HepG2 (cell line): ENCODE measurements at regions not wholly inside any gene's neighbourhood (a gene's known extent, or its start where the extent isn't known, plus 50 kb on each side); places are given as distances from the start of the nearest gene placed in this dataset.

Source experiments
- ARNT ChIP-seq: fragments of 450-650 bp; IDR thresholded peaks from 2 replicates; pipeline ENCODE4 v1.6.1; 2017
- CBX1 ChIP-seq: IDR thresholded peaks from one replicate; pipeline ENCODE4 v1.6.1; 2016; ENCODE audit warnings: antibody characterized with exemption, low read depth
- EEA1 ChIP-seq: sonication (generic); formaldehyde crosslinking; IDR thresholded peaks from 2 replicates; pipeline ENCODE4 v1.5.1; 2020; ENCODE audit warnings: mild to moderate bottlenecking, missing genetic modification reagents, borderline replicate concordance
- HOXA7 ChIP-seq: sonication (generic); formaldehyde crosslinking; IDR thresholded peaks from 2 replicates; pipeline ENCODE4 v1.8.1; 2022; ENCODE audit warnings: mild to moderate bottlenecking, missing genetic modification reagents, moderate library complexity
- IKZF4 ChIP-seq: sonication (generic); formaldehyde crosslinking; IDR thresholded peaks from 2 replicates; pipeline ENCODE4 v1.5.1; 2020; ENCODE audit warnings: borderline replicate concordance, mild to moderate bottlenecking, low read depth, missing genetic modification reagents; ENCODE audit errors: not compliant biosample characterization
- RBAK ChIP-seq: sonication (generic); formaldehyde crosslinking; IDR thresholded peaks from 2 replicates; pipeline ENCODE4 v1.5.1; 2020; ENCODE audit warnings: mild to moderate bottlenecking, missing genetic modification reagents
- RBM22 ChIP-seq: fragments of 200-400 bp; formaldehyde crosslinking; optimal IDR thresholded peaks from 2 replicates; pipeline ENCODE3; 2017; ENCODE audit warnings: mild to moderate bottlenecking, low read length, moderate library complexity
- REL ChIP-seq: sonication (generic); formaldehyde crosslinking; conservative IDR thresholded peaks from 2 replicates; pipeline ENCODE4 v1.8.0; 2022; ENCODE audit warnings: mild to moderate bottlenecking, missing genetic modification reagents, moderate library complexity
- SKI ChIP-seq: fragments of 450-650 bp; IDR thresholded peaks from one replicate; pipeline ENCODE4 v1.6.1; 2018; ENCODE audit warnings: mild to moderate bottlenecking; ENCODE audit not compliant: partially characterized antibody
- SMARCE1 ChIP-seq: fragments of 450-650 bp; IDR thresholded peaks from 2 replicates; pipeline ENCODE4 v1.6.1; 2017; ENCODE audit warnings: borderline replicate concordance
- SRSF4 ChIP-seq: fragments of 200-400 bp; formaldehyde crosslinking; IDR thresholded peaks from one replicate; pipeline ENCODE4 v1.6.1; 2018; ENCODE audit warnings: mild to moderate bottlenecking, low read depth, low read length, moderate library complexity; ENCODE audit not compliant: poor library complexity, severe bottlenecking
- ZMYM2 ChIP-seq: sonication (generic); formaldehyde crosslinking; IDR thresholded peaks from 2 replicates; pipeline ENCODE4 v1.8.0; 2022; ENCODE audit warnings: mild to moderate bottlenecking, missing genetic modification reagents
- ZNF772 ChIP-seq: sonication (generic); formaldehyde crosslinking; IDR thresholded peaks from 2 replicates; pipeline ENCODE4 v1.5.0; 2020; ENCODE audit warnings: mild to moderate bottlenecking, missing genetic modification reagents
- ZSCAN9 ChIP-seq: IDR thresholded peaks from 2 replicates; pipeline ENCODE4 v1.6.1; 2016; ENCODE audit warnings: borderline replicate concordance
- TF ChIP-seq, protein P1 (sequence below): sonication (generic); IDR thresholded peaks from 2 replicates; pipeline ENCODE4 v1.6.1; 2016; ENCODE audit warnings: low read depth, borderline replicate concordance
- TF ChIP-seq, protein P2 (sequence below): sonication (generic); formaldehyde crosslinking; IDR thresholded peaks from 2 replicates; pipeline ENCODE4 v1.5.1; 2020; ENCODE audit warnings: missing genetic modification reagents, mild to moderate bottlenecking, borderline replicate concordance
- TF ChIP-seq, protein P3 (sequence below): sonication (generic); formaldehyde crosslinking; IDR thresholded peaks from 2 replicates; pipeline ENCODE4 v1.5.1; 2020; ENCODE audit warnings: missing genetic modification reagents, mild to moderate bottlenecking, borderline replicate concordance
- TF ChIP-seq, protein P4 (sequence below): sonication (generic); formaldehyde crosslinking; IDR thresholded peaks from 2 replicates; pipeline ENCODE4 v1.8.1; 2023; ENCODE audit warnings: mild to moderate bottlenecking, moderate library complexity, missing genetic modification reagents
- TF ChIP-seq, protein P5 (sequence below), 2 experiments: sonication (generic) in 1 of 2; formaldehyde crosslinking in 1 of 2; IDR thresholded peaks; 2 replicates each; pipeline versions ENCODE4 v1.4.0 to v1.6.1; 2018 to 2020; ENCODE audit warnings: missing genetic modification reagents in 2 of 2, borderline replicate concordance in 1 of 2, low read depth in 1 of 2, mild to moderate bottlenecking in 1 of 2, missing biosample characterization in 1 of 2

DNA sequence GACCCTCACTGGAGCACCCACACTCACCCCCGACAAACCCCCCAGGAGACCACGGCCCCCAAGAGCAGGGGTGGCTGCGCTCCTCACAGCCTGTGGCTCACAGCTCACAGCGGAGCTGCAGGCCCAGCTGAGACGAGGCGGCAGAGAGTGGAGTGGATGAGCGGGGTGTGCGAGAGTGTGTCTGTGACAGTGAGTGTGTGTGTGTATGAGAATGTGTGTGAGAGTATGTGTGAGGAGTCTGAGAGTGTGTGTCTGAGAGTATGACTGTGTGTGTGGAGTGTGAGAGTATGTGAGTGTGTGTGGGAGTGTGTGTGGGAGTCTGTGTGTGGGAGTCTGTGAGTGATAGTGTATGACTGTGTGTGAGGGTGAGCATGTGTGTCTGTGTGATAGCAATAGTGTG, 55.3 kb upstream of the ID2 start (continued):
- TF ChIP-seq, protein P1, sequence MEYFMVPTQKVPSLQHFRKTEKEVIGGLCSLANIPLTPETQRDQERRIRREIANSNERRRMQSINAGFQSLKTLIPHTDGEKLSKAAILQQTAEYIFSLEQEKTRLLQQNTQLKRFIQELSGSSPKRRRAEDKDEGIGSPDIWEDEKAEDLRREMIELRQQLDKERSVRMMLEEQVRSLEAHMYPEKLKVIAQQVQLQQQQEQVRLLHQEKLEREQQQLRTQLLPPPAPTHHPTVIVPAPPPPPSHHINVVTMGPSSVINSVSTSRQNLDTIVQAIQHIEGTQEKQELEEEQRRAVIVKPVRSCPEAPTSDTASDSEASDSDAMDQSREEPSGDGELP, result peak; percentile 14; the same call in 1 of the 2 replicates
- TF ChIP-seq REL (CRISPR knock-in tag) (0 out of 2 replicates have a peak, but pooled peaks have one; percentile 12), RBAK (no peak), ZMYM2 (CRISPR knock-in tag) (no peak), RBM22 (peak; percentile 28), ARNT (0 out of 2 replicates have a peak, but pooled peaks have one; percentile 32), ZNF772 (no peak), EEA1 (0 out of 2 replicates have a peak, but pooled peaks have one; percentile 25), IKZF4 (CRISPR knock-in tag) (no peak), SRSF4 (no peak), SKI (peak; percentile 29), SMARCE1 (no peak), HOXA7 (no peak), ZSCAN9 (CRISPR knock-in tag) (no peak), CBX1 (peak; percentile 14)
- TF ChIP-seq, protein P2, sequence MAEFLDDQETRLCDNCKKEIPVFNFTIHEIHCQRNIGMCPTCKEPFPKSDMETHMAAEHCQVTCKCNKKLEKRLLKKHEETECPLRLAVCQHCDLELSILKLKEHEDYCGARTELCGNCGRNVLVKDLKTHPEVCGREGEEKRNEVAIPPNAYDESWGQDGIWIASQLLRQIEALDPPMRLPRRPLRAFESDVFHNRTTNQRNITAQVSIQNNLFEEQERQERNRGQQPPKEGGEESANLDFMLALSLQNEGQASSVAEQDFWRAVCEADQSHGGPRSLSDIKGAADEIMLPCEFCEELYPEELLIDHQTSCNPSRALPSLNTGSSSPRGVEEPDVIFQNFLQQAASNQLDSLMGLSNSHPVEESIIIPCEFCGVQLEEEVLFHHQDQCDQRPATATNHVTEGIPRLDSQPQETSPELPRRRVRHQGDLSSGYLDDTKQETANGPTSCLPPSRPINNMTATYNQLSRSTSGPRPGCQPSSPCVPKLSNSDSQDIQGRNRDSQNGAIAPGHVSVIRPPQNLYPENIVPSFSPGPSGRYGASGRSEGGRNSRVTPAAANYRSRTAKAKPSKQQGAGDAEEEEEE (CRISPR knock-in tag), result peak; percentile 80; the same call in 1 of the 2 replicates
- TF ChIP-seq, protein P3, sequence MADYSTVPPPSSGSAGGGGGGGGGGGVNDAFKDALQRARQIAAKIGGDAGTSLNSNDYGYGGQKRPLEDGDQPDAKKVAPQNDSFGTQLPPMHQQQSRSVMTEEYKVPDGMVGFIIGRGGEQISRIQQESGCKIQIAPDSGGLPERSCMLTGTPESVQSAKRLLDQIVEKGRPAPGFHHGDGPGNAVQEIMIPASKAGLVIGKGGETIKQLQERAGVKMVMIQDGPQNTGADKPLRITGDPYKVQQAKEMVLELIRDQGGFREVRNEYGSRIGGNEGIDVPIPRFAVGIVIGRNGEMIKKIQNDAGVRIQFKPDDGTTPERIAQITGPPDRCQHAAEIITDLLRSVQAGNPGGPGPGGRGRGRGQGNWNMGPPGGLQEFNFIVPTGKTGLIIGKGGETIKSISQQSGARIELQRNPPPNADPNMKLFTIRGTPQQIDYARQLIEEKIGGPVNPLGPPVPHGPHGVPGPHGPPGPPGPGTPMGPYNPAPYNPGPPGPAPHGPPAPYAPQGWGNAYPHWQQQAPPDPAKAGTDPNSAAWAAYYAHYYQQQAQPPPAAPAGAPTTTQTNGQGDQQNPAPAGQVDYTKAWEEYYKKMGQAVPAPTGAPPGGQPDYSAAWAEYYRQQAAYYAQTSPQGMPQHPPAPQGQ (CRISPR knock-in tag), result peak; percentile 91; the same call in 1 of the 2 replicates
- TF ChIP-seq, protein P4, sequence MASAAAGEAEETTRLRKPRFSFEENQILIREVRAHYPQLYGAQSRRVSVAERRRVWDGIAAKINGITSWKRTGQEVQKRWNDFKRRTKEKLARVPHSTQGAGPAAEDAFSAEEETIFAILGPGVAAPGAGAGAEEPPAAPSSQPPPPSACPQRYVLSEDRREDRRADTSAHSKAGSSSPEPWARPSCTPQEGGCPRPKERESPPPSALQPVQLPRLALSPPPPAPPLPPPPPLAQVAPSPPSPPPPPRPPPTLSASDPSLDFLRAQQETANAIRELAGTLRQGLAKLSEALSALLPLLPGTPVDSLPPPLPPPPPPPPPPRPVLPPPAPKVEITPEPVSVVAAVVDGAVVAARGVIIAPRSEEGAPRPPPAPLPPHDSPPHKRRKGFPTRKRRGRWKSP (CRISPR knock-in tag), result no peak
- TF ChIP-seq, protein P5, sequence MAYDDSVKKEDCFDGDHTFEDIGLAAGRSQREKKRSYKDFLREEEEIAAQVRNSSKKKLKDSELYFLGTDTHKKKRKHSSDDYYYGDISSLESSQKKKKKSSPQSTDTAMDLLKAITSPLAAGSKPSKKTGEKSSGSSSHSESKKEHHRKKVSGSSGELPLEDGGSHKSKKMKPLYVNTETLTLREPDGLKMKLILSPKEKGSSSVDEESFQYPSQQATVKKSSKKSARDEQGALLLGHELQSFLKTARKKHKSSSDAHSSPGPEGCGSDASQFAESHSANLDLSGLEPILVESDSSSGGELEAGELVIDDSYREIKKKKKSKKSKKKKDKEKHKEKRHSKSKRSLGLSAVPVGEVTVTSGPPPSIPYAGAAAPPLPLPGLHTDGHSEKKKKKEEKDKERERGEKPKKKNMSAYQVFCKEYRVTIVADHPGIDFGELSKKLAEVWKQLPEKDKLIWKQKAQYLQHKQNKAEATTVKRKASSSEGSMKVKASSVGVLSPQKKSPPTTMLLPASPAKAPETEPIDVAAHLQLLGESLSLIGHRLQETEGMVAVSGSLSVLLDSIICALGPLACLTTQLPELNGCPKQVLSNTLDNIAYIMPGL (CRISPR knock-in tag; IDR thresholded peaks at IDR 0.05; ENCODE audit: borderline replicate concordance in 1 of 2, low read depth in 1 of 2), result 0 out of 4 replicates have a peak, but pooled peaks have one; percentile 5 to 13
